ENCODE measurements at regions not wholly inside any gene's neighbourhood (a gene's known extent, or its start where the extent isn't known, plus 50 kb on each side); places are given as distances from the start of the nearest gene placed in this dataset.
"Not testable (repeated sequence)": the region's sequence is repeated elsewhere in the genome, so short reads cannot be mapped to it uniquely, and the experiment has no call there.

DNA sequence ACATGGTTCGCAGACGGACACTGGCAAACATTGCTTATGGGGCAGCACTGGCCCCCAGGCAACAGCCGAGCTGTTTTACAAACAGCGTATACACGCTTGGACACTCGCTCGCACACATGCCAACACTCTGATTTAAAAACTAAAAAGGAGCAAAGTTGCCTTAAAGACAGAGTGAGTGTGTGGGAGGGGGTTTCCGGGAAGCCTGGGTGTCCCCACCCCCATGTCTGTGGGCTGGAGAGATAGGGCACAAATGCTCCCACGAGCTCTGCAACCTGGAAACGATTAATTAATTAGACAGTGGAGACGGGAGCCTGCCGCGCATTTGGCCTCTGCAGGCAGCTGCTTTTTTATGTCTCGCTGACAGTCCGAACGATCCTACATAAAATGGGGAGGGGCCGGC, 107.9 kb upstream of the ZNF469 start:
- Histone ChIP-seq H2AFZ (ENCODE audit: low read length) (no peak overlapping the region), H3K79me2 (ENCODE audit: insufficient read depth, low read length) (no peaks in the 10 kb centered on the region), H3K4me1 (ENCODE audit: insufficient read depth, low read length, severe bottlenecking) (no peaks in the 10 kb centered on the region), H3K4me3 (ENCODE audit: low read depth, low read length, poor library complexity, severe bottlenecking) (no peak overlapping the region), H3K27ac (ENCODE audit: low read depth, low read length, poor library complexity, severe bottlenecking) (no peak overlapping the region), H3K9me2 (ENCODE audit: low read depth, low read length) (no peaks in the 10 kb centered on the region), H3F3A (ENCODE audit: insufficient read depth, low read length) (no peaks in the 10 kb centered on the region), H3K9me3 (ENCODE audit: low read length) (no peaks in the 10 kb centered on the region), H3K27me3 (ENCODE audit: insufficient read depth, low read length) (no peaks in the 10 kb centered on the region), H3K9ac (ENCODE audit: low read length) (no peak overlapping the region), H4K20me1 (ENCODE audit: insufficient read depth, low read length) (no peaks in the 10 kb centered on the region), H3K4me2 (ENCODE audit: low read length) (no peak overlapping the region), H3K36me3 (ENCODE audit: insufficient read depth, low read length) (no peaks in the 10 kb centered on the region)
- TF ChIP-seq, protein P1, sequence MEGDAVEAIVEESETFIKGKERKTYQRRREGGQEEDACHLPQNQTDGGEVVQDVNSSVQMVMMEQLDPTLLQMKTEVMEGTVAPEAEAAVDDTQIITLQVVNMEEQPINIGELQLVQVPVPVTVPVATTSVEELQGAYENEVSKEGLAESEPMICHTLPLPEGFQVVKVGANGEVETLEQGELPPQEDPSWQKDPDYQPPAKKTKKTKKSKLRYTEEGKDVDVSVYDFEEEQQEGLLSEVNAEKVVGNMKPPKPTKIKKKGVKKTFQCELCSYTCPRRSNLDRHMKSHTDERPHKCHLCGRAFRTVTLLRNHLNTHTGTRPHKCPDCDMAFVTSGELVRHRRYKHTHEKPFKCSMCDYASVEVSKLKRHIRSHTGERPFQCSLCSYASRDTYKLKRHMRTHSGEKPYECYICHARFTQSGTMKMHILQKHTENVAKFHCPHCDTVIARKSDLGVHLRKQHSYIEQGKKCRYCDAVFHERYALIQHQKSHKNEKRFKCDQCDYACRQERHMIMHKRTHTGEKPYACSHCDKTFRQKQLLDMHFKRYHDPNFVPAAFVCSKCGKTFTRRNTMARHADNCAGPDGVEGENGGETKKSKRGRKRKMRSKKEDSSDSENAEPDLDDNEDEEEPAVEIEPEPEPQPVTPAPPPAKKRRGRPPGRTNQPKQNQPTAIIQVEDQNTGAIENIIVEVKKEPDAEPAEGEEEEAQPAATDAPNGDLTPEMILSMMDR (IDR thresholded peaks at IDR 0.05; ENCODE audit: low read length): no peak
- no peak for TF ChIP-seq EZH2 (IDR thresholded peaks at IDR 0.05; ENCODE audit: borderline replicate concordance, low read length)

DNA sequence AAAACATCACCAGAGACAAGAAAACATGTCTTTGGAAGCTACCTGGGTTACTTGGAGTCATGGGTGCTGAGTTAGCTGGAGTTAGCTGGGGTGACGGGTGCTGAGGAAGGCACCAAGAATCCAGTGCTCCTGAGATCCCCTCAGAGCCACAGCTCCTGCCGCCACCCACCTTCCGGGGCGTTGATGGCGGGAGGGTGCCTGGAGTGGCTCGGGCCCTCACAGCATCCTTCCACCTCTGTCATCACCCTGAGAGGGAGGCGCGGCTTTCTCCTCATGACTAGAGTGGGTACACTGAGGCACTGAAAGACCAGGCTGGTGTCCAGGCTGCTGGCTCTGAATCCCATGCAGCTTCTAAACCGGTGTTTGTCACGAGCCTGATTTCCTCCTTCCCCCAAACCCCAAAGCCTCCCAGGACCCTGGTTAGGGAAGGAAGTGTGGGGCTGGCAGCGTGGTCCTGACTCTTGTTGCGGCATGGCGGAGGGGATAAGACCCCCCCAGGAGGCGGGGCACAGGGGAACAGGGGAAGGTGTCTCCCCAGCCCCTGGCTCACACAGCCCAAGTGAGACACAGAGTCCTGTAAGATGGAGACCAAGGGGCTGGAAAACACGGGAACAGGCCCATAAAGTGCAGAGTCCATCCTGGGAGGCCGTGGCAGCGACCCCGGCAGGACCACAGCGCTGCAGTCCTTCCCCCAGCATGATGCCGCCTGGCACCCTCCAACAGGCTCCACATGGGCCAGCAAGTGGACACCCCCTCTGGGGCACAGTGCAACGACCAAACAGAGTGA, 107.2 kb upstream of the ZNF469 start:
- not testable (repeated sequence) for H4K20me1 ChIP-seq (ENCODE audit: insufficient read depth, low read length); H3K4me3 ChIP-seq (ENCODE audit: low read depth, low read length, poor library complexity, severe bottlenecking); H3K79me2 ChIP-seq (ENCODE audit: insufficient read depth, low read length); H3K36me3 ChIP-seq (ENCODE audit: insufficient read depth, low read length); H3K4me1 ChIP-seq (ENCODE audit: insufficient read depth, low read length, severe bottlenecking); H3K9me2 ChIP-seq (ENCODE audit: low read depth, low read length); H3K27me3 ChIP-seq (ENCODE audit: insufficient read depth, low read length); H3K9me3 ChIP-seq (ENCODE audit: low read length); H3K9ac ChIP-seq (ENCODE audit: low read length); H3K4me2 ChIP-seq (ENCODE audit: low read length); H3K27ac ChIP-seq (ENCODE audit: low read depth, low read length, poor library complexity, severe bottlenecking); H2AFZ ChIP-seq (ENCODE audit: low read length); H3F3A ChIP-seq (ENCODE audit: insufficient read depth, low read length)

DNA sequence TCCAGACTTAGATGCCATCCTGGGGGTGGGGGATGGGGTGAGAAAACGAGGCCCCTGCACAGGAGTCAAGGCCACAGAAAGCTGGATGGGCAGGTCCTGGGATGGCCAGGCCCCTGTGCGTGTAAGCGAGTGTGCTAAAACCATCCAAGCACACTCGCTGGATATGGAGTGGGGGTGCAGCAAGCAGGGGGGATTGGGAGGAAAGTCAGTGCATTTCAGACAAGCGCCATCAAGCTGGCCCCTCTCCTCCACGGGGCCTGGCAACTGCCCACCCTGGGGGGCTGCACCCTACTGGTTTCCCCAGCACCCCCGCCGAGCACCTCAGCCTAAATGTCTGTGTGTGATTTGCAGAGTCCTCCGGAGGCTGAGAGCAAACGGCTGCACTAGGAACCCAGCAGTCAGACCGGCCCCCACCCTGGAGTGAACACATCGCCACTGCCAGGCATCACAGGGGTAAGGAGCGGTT, 106.6 kb upstream of the ZNF469 start:
- not testable (repeated sequence) for H3K9me2 ChIP-seq (ENCODE audit: low read depth, low read length); H3K4me1 ChIP-seq (ENCODE audit: insufficient read depth, low read length, severe bottlenecking); H3K4me3 ChIP-seq (ENCODE audit: low read depth, low read length, poor library complexity, severe bottlenecking); H3K9me3 ChIP-seq (ENCODE audit: low read length); H3K27me3 ChIP-seq (ENCODE audit: insufficient read depth, low read length); H3K36me3 ChIP-seq (ENCODE audit: insufficient read depth, low read length); H4K20me1 ChIP-seq (ENCODE audit: insufficient read depth, low read length); H3K9ac ChIP-seq (ENCODE audit: low read length); H3K4me2 ChIP-seq (ENCODE audit: low read length); H3K79me2 ChIP-seq (ENCODE audit: insufficient read depth, low read length); H3K27ac ChIP-seq (ENCODE audit: low read depth, low read length, poor library complexity, severe bottlenecking); H3F3A ChIP-seq (ENCODE audit: insufficient read depth, low read length); H2AFZ ChIP-seq (ENCODE audit: low read length)

DNA sequence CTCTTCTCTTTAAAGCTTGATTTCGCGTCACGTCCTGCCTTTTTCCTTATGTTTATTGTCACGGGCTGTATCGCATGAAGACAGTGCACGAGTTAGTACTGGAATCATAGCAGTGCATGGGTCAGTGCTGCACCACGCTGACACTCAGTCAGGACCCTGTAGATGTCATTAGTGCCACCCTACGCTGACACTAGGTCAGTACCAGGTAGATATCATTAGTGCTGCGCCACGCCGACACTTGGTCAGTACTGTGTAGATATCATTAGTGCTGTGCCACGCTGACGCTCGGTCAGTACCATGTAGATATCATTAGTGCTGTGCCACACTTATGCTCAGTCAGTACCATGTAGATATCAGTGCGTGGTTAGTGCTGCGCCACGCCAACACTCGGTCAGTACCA, 106.2 kb upstream of the ZNF469 start:
- H3K4me3 ChIP-seq (ENCODE audit: low read depth, low read length, poor library complexity, severe bottlenecking): no peak overlapping the region
- no peak overlapping the region for H3K27ac ChIP-seq (ENCODE audit: low read depth, low read length, poor library complexity, severe bottlenecking)
- no peak overlapping the region for H2AFZ ChIP-seq (ENCODE audit: low read length)
- no peaks in the 10 kb centered on the region for H3K36me3 ChIP-seq (ENCODE audit: insufficient read depth, low read length)
- H3F3A ChIP-seq (ENCODE audit: insufficient read depth, low read length): no peaks in the 10 kb centered on the region
- no peak overlapping the region for H3K9ac ChIP-seq (ENCODE audit: low read length)
- no peaks in the 10 kb centered on the region for H3K4me1 ChIP-seq (ENCODE audit: insufficient read depth, low read length, severe bottlenecking)
- no peaks in the 10 kb centered on the region for H3K27me3 ChIP-seq (ENCODE audit: insufficient read depth, low read length)
- H3K9me3 ChIP-seq (ENCODE audit: low read length): no peaks in the 10 kb centered on the region
- H3K79me2 ChIP-seq (ENCODE audit: insufficient read depth, low read length): no peaks in the 10 kb centered on the region
- H3K9me2 ChIP-seq (ENCODE audit: low read depth, low read length): no peaks in the 10 kb centered on the region
- no peak overlapping the region for H3K4me2 ChIP-seq (ENCODE audit: low read length)
- H4K20me1 ChIP-seq (ENCODE audit: insufficient read depth, low read length): no peaks in the 10 kb centered on the region
- TF ChIP-seq, protein P1 (IDR thresholded peaks at IDR 0.05; ENCODE audit: low read length): no peak
- no peak for TF ChIP-seq EZH2 (IDR thresholded peaks at IDR 0.05; ENCODE audit: borderline replicate concordance, low read length)

All from OCI-LY1 (cell line).